ENCODE measurements at regions not wholly inside any gene's neighbourhood (a gene's known extent, or its start where the extent isn't known, plus 50 kb on each side); places are given as distances from the start of the nearest gene placed in this dataset.

- no peak for TF ChIP-seq ZNF766 (CRISPR knock-in tag; IDR thresholded peaks at IDR 0.05; ENCODE audit: borderline replicate concordance)
- no peak for TF ChIP-seq PHF8 (CRISPR knock-in tag; IDR thresholded peaks at IDR 0.05)
- TF ChIP-seq CTCF (CRISPR knock-in tag; IDR thresholded peaks at IDR 0.05), result no peak
- no peak for TF ChIP-seq REST (IDR thresholded peaks at IDR 0.05; ENCODE audit: borderline replicate concordance in 1 of 2, low read depth in 1 of 2, low read length in 2 of 2)
- TF ChIP-seq ATF4 (CRISPR knock-in tag; IDR thresholded peaks at IDR 0.05), result no peak
- no peak for TF ChIP-seq PRDM15 (CRISPR knock-in tag; IDR thresholded peaks at IDR 0.05)
These were observed 172.8 kb downstream of the CARTPT start for GRCh38 chr5:71891856-71892255.
